Hippocampal formation (tissue), 2 donors: ENCODE measurements at regions not wholly inside any gene's neighbourhood (a gene's known extent, or its start where the extent isn't known, plus 50 kb on each side); places are given as distances from the start of the nearest gene placed in this dataset.

Experiments used
- DNase-seq, 2 donors: peaks; one replicate each; lab custom pipeline; 2025; lab: John Stamatoyannopoulos, UW

DNA sequence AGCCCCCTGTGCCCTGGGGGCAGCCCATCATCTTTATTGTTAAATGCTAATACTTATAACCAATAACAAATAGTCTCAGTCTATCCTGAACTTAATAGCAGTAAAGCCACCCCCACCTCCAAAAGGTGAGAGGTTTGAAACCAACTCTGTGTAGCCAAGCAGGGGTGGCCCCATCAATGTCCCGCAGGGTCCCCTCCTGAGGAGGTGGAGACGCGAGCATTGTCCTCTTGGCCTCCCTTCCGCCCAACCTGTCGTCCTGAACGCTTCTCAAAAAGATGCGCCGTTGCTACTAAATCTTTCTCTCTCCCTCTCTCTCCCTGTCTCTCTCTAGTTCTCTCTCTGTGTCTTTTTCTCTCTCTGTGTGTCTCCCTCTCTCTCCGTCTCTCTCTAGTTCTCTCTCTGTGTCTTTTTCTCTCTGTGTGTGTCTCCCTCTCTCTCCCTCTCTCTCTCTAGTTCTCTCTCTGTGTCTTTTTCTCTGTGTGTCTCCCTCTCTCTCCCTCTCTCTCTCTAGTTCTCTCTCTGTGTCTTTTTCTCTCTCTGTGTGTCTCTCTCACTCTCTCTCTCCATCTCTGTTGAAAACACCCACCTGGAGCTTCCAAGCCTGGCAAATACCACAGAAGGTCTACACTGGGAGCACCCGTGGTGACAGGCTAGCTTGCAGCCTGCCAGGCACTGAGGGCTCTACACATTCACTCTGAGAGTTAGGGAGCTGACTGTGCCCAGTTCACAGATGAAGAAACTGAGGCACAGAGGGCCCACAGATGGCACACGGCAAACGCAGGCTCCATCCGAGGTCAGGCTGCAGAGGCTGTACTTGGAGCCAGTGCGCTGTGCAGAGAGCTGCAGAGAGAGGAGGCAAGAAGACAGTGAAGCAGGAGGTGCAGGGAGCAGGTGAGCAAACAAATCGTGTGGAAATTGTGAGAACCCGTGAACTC, 185.9 kb downstream of the C16orf95 start:
- no peak for DNase-seq

DNA sequence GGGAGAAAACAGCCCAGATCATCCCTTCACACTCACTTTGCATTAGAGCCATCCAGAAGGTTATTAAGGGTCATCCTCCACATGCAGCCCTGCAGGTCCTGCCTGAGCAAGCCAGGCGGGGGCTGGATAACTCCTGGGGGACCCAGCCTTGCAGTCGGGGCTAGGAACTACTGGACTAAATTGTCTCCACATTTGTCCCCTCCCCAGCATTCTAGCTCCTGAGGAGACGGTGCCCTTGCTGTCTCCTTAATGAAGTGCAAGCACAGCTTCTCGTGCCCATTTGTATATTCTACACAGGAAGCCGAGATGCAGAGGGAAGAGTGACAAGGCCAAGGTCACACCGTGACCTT, 185.2 kb downstream of the C16orf95 start:
- no peak for DNase-seq

DNA sequence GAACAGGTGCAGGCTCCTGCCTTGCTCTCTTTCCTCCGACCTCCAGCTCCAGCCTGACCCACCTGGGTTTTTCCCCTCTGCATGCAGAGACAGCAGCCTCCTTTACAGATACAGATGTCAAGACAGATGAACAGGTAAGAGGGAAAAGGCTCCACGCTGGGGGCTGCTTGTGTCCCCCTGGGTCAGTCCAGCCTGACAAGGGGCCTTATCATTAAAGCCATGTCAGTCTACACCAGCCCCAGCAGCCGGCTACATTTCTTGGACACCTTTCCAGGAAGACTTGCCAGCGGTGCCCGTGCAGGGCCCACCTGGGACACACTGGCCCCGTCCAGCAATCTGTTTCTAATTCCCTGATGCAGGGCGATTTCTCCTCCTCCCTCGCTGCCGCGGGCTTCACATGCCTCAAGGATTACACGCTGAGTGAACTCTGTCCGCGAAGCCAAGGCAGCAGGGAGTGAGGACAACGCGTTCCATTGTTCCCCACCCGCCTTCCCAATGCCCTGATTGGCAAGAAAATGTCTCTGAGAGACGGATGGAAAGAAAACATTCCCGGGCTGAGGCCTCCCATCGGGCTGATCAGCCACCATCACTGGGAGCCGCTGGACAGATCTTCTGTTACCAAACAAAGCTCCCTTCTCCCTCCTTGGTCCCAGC, 184.7 kb downstream of the C16orf95 start:
- peak; percentile 28 to 37 for DNase-seq

GRCh38 chr16:87133112-87133850, 183.9 kb downstream of the C16orf95 start:
- no peak for DNase-seq

DNA sequence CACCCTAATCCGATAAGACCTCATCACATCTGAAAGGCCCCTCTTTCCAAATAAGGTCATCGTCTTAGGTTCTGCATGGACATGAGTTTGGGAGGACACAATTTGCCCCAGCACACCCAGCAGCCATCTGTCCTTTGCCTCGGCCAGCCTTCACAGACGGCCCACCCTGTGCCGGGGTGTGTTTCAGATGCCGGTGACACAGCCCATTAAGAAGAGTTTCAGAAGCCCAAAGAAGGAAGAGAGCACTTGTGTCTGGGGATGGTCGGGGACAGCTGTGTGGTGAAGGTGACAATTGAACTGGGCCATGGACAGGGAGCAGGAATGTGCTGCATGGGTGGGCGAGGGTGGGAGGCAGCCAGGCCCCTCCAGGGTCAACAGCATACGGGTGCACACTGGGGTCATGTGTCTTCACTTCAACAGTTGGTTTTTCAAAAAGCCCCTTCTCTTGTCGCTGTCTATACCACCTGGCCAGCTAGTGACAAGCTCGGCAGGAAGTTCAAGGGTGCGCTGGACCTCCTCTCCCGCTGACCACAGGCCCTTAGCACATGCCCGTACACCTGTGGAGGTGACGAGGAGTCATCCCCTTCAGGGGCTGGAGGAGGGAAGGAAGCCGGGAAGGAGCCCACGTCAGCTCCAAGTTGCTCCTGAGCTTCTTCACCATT, 183.1 kb downstream of the C16orf95 start:
- DNase-seq = no peak

- no peak for DNase-seq
These were observed 182.6 kb downstream of the C16orf95 start for GRCh38 chr16:87134628-87134995.

GRCh38 chr16:87135246-87136030, 181.8 kb downstream of the C16orf95 start:
- no peak for DNase-seq

DNA sequence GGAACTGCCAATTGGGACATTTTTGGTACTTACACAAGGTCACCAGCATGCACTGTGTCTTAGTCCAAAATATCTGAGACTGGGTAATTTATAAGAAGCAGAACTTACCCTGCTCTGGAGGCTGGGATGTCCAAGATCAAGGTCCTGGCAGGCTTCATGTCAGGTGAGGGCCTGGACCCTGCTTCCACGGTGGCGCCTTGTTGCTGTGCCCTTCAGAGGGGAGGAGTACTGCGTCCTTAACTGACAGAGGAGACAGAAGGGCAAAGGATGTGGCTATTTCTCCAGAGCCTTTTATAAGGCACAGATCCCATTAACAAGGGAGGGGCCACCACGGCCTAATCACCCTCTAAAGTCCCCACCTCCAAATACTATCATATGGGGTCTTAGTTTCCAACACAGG, 178.9 kb downstream of the C16orf95 start:
- no peak for DNase-seq

GRCh38 chr16:87138738-87139267, 178.4 kb downstream of the C16orf95 start:
- DNase-seq = no peak

- no peak for DNase-seq
These were observed 176.7 kb downstream of the C16orf95 start for GRCh38 chr16:87140211-87141200.

DNA sequence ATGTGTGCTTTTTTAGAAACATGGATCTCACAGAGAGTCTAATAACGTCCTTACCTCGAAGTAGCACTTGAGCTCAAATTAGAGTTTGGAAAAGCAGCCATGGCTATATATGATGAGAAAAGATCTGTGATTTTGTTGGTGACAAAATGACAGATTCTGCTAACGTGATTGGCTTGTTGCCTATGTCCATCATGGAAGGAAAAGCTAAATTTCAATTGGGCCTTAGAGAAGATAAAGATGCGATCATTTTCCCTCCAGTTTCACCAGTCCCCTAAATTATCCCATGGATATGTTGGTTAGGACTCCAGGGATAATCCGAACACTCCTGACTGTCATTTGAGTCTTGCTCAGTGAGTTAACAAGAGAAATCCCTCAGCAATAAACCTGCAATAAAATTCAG, 175.8 kb downstream of the C16orf95 start:
- no peak for DNase-seq

DNA sequence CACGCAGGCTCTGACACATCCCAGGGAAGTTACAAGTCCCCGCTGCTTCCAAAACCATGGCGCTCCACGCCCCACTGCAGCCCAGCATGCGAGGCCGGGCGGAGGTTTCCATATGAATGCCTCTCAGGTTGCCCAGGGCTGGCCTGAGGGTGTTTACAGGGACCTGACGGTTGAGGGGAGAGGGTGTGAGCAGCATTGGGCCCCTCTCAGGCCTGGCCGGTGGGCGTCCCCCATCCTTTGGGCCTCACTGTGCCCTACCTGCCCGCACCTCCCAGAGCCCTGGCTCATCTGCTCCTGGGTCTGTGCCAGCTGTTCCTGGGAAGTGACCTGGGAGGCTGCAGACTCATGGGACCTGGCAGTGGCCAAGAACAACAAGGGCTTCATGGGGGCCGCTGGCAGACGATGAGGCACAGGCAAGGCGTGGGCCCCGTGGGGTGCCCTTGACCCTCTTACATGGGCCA, 173.5 kb downstream of the C16orf95 start:
- DNase-seq = no peak

GRCh38 chr16:87144232-87144631, 173.0 kb downstream of the C16orf95 start:
- no peak for DNase-seq

- DNase-seq = no peak
These were observed 171.7 kb downstream of the C16orf95 start for GRCh38 chr16:87145181-87146176.

- DNase-seq = no peak
These were observed 170.5 kb downstream of the C16orf95 start for GRCh38 chr16:87146676-87147075.

GRCh38 chr16:87149051-87149450, 168.1 kb downstream of the C16orf95 start:
- DNase-seq = no peak

- no peak for DNase-seq
These were observed 166.9 kb downstream of the C16orf95 start for GRCh38 chr16:87150262-87150661.

DNA sequence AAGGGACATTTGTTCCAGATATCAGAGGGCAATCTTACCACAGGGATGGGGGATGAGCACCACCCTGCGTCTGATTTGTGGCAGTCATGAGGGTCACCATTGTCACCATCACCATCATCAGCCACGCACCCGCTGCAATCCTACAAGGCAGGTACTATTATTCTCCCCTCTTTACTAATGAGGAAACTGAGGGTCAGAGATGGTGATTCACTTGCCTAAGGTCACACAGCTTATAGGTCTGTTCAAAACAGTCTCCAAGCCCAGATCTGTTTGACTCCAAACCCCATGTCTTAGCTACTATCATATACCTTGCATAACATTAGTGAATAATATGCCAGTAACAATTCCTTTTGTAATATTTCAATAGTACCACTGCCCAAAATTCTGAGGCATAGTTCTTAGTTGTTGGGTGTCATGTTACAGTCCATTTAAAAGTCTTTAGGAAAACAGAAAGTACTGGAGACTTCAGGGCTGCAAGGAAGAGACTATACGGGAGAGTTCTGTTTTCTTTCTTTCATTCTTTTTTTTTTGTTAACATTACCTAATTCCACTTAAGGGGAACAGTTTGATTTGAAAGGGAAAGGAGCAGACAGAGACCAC, 166.4 kb downstream of the C16orf95 start:
- DNase-seq = no peak
